WERI-Rb-1 (cell line): ENCODE measurements at regions not wholly inside any gene's neighbourhood (a gene's known extent, or its start where the extent isn't known, plus 50 kb on each side); places are given as distances from the start of the nearest gene placed in this dataset.

Experiments
- DNase-seq: peaks from one replicate; pipeline ENCODE4 v3.0.0-alpha.2; 2020
- H3K27ac ChIP-seq: fragments of 250-450 bp; sonication (Bioruptor Pico); 2 replicates; pipeline ENCODE4 v1.5.1; 2020; ENCODE audit warnings: mild to moderate bottlenecking, moderate library complexity
- H3K27me3 ChIP-seq: fragments of 250-450 bp; sonication (Bioruptor Pico); 2 replicates; pipeline ENCODE4 v1.5.1; 2021; ENCODE audit warnings: mild to moderate bottlenecking, low read depth, moderate library complexity; ENCODE audit not compliant: insufficient read depth, severe bottlenecking
- H3K36me3 ChIP-seq: fragments of 250-450 bp; sonication (Bioruptor Pico); 2 replicates; pipeline ENCODE4 v1.5.1; 2020; ENCODE audit warnings: mild to moderate bottlenecking, moderate library complexity
- H3K4me3 ChIP-seq: 2 replicates; pipeline ENCODE4 v1.5.1; 2011; ENCODE audit warnings: low read depth, mild to moderate bottlenecking, control low read depth, low read length
- H3K9me3 ChIP-seq: fragments of 250-450 bp; sonication (Bioruptor Pico); 2 replicates; pipeline ENCODE4 v1.5.1; 2021; ENCODE audit warnings: mild to moderate bottlenecking, moderate library complexity; ENCODE audit not compliant: severe bottlenecking
- TF ChIP-seq, protein P1 (sequence below): IDR thresholded peaks from 2 replicates; pipeline ENCODE4 v1.5.1; 2011; ENCODE audit warnings: low read depth, mild to moderate bottlenecking, control low read depth, inconsistent platforms, low read length

DNA sequence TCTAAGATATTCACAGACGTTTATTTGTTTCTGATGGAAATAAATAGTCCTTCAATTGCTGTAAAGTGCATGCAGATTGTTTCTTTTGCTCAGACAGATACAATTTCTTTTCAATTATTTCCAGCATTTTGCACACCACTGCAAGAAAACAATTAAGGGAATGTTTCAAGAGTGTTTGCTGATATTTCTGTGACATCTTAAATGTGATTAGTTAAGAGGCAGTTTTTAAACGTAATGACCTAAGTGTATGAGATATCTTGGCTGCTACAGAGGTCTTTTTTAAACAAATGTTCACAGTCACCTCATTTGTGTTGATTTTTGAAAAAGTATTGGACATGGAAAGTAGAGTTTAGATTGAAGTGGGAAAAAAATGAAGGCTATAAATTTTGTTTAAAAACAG lies 262.3 kb upstream of the BRINP3 start:
- TF ChIP-seq, protein P1, sequence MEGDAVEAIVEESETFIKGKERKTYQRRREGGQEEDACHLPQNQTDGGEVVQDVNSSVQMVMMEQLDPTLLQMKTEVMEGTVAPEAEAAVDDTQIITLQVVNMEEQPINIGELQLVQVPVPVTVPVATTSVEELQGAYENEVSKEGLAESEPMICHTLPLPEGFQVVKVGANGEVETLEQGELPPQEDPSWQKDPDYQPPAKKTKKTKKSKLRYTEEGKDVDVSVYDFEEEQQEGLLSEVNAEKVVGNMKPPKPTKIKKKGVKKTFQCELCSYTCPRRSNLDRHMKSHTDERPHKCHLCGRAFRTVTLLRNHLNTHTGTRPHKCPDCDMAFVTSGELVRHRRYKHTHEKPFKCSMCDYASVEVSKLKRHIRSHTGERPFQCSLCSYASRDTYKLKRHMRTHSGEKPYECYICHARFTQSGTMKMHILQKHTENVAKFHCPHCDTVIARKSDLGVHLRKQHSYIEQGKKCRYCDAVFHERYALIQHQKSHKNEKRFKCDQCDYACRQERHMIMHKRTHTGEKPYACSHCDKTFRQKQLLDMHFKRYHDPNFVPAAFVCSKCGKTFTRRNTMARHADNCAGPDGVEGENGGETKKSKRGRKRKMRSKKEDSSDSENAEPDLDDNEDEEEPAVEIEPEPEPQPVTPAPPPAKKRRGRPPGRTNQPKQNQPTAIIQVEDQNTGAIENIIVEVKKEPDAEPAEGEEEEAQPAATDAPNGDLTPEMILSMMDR = no peak
- H3K27me3 ChIP-seq = no peaks in the 10 kb centered on the region
- no peaks in the 10 kb centered on the region for H3K36me3 ChIP-seq
- H3K4me3 ChIP-seq = no peak overlapping the region
- no peak overlapping the region for H3K27ac ChIP-seq
- H3K9me3 ChIP-seq = no peaks in the 10 kb centered on the region
- DNase-seq = no peak

DNA sequence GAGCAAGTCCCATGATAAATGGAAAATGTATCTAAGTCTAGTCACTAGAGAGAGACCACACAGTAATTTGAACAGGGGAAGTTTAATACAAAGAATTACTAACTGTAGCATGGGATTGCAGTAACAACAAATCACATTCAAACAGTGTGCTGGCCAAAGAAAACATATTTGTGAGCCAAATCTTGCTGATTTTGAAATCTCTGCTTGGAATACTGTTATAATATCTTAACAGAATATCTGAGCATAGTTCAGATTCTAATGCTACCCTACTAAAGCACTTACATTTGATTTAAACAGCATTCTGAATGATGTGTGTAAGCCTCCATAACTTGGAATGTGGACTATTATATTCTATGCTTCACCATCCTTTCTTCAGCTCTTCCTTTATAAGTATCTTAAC lies 270.0 kb upstream of the BRINP3 start:
- H3K27ac ChIP-seq = no peak overlapping the region
- H3K4me3 ChIP-seq = no peak overlapping the region
- TF ChIP-seq, protein P1 = no peak
- no peaks in the 10 kb centered on the region for H3K27me3 ChIP-seq
- no peaks in the 10 kb centered on the region for H3K36me3 ChIP-seq
- no peak for DNase-seq
- no peaks in the 10 kb centered on the region for H3K9me3 ChIP-seq

- no peak overlapping the region for H3K4me3 ChIP-seq
Observed at GRCh38 chr1:190752131-190752530, 274.5 kb upstream of the BRINP3 start.

GRCh38 chr1:190754666-190755065 lies 277.0 kb upstream of the BRINP3 start:
- TF ChIP-seq, protein P1 = no peak
- Histone ChIP-seq H3K9me3 (no peaks in the 10 kb centered on the region), H3K36me3 (no peaks in the 10 kb centered on the region), H3K27ac (no peak overlapping the region), H3K27me3 (no peaks in the 10 kb centered on the region), H3K4me3 (no peak overlapping the region)
- no peak for DNase-seq

More at GRCh38 chr1:190752131-190752530, 274.5 kb upstream of the BRINP3 start:
- no peak for DNase-seq
- no peaks in the 10 kb centered on the region for H3K9me3 ChIP-seq
- H3K27ac ChIP-seq = no peak overlapping the region
- no peaks in the 10 kb centered on the region for H3K27me3 ChIP-seq
- no peaks in the 10 kb centered on the region for H3K36me3 ChIP-seq
- TF ChIP-seq, protein P1 = no peak

DNA sequence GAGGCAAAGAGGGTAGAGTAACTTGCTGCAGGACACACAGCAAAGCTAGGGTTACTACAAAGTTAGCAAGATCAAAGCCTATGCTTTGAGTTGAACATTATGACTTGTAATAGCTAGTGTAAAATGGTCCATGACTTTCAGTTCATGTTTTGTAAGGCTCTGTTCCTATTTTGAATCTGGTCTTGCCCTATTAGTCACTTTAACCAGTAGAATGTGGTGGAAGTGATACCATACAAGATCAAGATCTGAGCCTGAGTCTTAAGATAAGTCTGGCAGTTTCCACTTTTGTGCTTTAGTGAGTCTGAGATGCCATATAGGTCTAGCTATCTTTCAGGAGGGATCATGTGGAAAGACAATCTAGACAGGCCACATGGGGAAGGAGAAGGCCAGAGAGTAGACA lies 282.1 kb upstream of the BRINP3 start:
- TF ChIP-seq, protein P1 = no peak
- Histone ChIP-seq H3K27ac (no peak overlapping the region), H3K27me3 (no peaks in the 10 kb centered on the region), H3K9me3 (no peaks in the 10 kb centered on the region), H3K4me3 (no peak overlapping the region), H3K36me3 (no peaks in the 10 kb centered on the region)
- DNase-seq = no peak

- H3K4me3 ChIP-seq = no peak overlapping the region
- DNase-seq = no peak
- H3K9me3 ChIP-seq = no peaks in the 10 kb centered on the region
- no peaks in the 10 kb centered on the region for H3K36me3 ChIP-seq
- no peaks in the 10 kb centered on the region for H3K27me3 ChIP-seq
- TF ChIP-seq, protein P1 = no peak
- no peak overlapping the region for H3K27ac ChIP-seq
Observed at GRCh38 chr1:190762325-190762724, 284.7 kb upstream of the BRINP3 start.
